ENCODE measurements at regions not wholly inside any gene's neighbourhood (a gene's known extent, or its start where the extent isn't known, plus 50 kb on each side); places are given as distances from the start of the nearest gene placed in this dataset.

DNA sequence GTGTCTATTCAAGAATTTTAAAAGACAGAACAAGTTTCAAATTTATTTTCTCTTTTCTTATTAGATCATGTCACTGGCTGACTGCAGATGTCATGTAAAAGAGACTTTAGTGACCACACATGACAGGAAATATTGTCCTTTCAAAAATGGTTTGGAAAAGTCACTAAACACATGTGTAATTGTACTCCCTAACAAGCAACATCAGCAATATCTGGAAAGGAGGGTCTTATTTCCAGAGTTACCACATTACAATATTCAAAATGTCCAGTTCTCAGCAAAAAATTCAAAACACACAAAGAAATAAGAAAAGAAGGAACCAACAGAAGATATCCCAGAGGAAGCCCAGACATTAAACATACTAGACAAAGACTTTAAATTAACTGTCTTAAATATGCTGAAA is 197.1 kb downstream of the EN1 start:
- Histone ChIP-seq H3K4me1 (no peaks in the 10 kb centered on the region), H3K27ac (no peak overlapping the region), H3K27me3 (no peaks in the 10 kb centered on the region), H3K36me3 (no peaks in the 10 kb centered on the region), H3K9me3 (no peaks in the 10 kb centered on the region), H3K4me3 (no peak overlapping the region)
- TF ChIP-seq, protein P1, sequence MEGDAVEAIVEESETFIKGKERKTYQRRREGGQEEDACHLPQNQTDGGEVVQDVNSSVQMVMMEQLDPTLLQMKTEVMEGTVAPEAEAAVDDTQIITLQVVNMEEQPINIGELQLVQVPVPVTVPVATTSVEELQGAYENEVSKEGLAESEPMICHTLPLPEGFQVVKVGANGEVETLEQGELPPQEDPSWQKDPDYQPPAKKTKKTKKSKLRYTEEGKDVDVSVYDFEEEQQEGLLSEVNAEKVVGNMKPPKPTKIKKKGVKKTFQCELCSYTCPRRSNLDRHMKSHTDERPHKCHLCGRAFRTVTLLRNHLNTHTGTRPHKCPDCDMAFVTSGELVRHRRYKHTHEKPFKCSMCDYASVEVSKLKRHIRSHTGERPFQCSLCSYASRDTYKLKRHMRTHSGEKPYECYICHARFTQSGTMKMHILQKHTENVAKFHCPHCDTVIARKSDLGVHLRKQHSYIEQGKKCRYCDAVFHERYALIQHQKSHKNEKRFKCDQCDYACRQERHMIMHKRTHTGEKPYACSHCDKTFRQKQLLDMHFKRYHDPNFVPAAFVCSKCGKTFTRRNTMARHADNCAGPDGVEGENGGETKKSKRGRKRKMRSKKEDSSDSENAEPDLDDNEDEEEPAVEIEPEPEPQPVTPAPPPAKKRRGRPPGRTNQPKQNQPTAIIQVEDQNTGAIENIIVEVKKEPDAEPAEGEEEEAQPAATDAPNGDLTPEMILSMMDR (IDR thresholded peaks at IDR 0.05), result no peak
- no peak for TF ChIP-seq POLR2A (IDR thresholded peaks at IDR 0.05)
- no peak for DNase-seq
- intact Hi-C loops (cut with DNase I), result no loop called here

DNA sequence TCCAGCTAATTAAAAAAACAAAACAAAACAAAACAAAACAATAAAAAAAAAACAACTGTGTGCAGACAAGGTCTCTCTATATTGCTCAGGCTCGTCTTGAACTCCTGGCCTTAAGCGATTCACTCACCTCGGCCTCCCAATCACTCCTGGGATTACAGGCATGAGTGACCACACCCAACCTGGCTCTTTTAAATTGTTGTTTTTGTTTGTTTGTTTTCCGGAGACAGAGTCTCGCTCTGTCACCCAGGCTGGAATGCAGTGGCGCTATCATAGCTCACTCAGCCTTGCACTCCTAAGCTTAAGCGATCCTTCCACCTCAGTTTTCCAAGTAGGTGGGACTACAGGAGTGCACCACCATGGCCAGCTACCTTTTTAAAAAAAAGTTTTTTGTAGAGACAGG is 201.6 kb downstream of the EN1 start:
- Histone ChIP-seq H3K27me3 (no peaks in the 10 kb centered on the region), H3K27ac (no peak overlapping the region), H3K36me3 (no peaks in the 10 kb centered on the region), H3K4me3 (no peak overlapping the region), H3K4me1 (no peaks in the 10 kb centered on the region), H3K9me3 (no peaks in the 10 kb centered on the region)
- no peak for DNase-seq
- intact Hi-C loops (cut with DNase I), result no loop called here
- TF ChIP-seq POLR2A (IDR thresholded peaks at IDR 0.05), result no peak
- TF ChIP-seq, protein P1 (IDR thresholded peaks at IDR 0.05), result no peak
- 64 to 69% methylated on average over 7 of the region's 7 CpGs for WGBS, 2 donors

DNA sequence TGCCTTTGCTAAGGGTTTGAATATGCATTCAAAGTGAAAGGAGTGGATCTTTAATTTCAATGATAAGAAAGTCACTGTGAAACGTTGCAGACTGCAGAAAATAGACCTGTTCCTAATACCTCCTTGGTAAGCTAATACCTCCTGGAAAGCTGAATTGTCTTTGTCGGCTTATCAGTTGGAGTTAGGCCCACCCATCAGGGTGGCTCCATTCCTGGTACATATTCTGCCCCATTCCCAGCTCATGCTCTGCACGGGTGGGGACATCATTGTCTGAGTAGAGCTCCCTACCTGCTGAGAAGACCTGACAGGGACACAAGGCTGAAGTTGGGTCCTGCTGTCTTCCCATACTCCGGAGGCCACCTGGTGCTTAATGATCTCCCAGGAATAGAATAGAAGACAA is 203.3 kb downstream of the EN1 start:
- intact Hi-C loops (cut with DNase I), result no loop called here
- no peak for DNase-seq

DNA sequence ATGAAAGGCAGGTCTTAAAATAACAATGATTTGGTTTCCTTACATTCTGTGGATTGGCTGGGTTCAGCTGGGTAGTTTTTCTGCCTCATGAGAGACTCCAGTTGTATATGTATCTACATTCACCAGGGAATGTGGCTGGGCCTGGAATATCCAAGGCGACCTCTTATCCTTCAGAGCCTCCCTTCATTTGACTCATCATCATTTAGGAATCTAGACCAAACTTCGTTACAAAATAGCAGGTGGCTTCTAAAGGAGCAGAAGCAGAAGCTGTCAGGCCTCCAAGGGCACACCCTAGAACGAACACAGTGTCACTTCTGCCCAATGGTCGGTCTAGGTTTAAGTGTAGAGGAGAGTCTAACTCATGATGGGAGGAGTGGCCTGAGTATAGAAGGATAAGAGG is 204.2 kb downstream of the EN1 start:
- 42 to 54% methylated on average over 4 of the region's 4 CpGs for WGBS, 2 donors
- intact Hi-C loops (cut with DNase I), result no loop called here
- no peak for DNase-seq
- Histone ChIP-seq H3K9me3 (no peaks in the 10 kb centered on the region), H3K36me3 (no peaks in the 10 kb centered on the region), H3K27ac (no peak overlapping the region), H3K4me3 (no peak overlapping the region), H3K27me3 (no peaks in the 10 kb centered on the region), H3K4me1 (no peaks in the 10 kb centered on the region)
- TF ChIP-seq POLR2A (IDR thresholded peaks at IDR 0.05), result no peak
- TF ChIP-seq, protein P1 (IDR thresholded peaks at IDR 0.05), result no peak

More for the DNA sequence above, 203.3 kb downstream of the EN1 start:
- H3K4me1 ChIP-seq, result no peaks in the 10 kb centered on the region
- WGBS, 2 donors, result 17 to 28% methylated on average over 4 of the region's 4 CpGs
- H3K36me3 ChIP-seq, result no peaks in the 10 kb centered on the region
- H3K27ac ChIP-seq, result no peak overlapping the region
- no peaks in the 10 kb centered on the region for H3K27me3 ChIP-seq
- no peaks in the 10 kb centered on the region for H3K9me3 ChIP-seq
- H3K4me3 ChIP-seq, result no peak overlapping the region
- TF ChIP-seq, protein P1 (IDR thresholded peaks at IDR 0.05), result no peak
- TF ChIP-seq POLR2A (IDR thresholded peaks at IDR 0.05), result no peak

DNA sequence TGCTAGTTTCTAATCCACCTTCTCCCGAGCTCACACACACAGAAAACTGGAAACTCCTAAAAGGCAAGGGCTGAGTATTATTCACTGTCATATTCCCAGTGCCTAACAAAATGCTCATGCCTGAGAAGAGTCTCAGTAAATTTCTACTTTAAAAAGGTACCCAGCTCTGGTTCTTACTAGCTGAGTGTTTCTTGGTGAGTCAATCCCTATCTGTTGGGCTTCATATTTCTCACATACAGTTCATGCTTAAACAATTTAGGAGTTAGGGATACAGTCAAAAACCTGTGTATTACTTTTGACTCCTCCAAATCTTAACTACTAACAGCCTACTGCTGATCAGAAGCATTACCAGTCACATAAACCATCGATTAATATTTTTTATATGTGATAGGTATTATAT is 204.9 kb downstream of the EN1 start:
- intact Hi-C loops (cut with DNase I), result no loop called here
- WGBS, 2 donors, result 43 to 71% methylated on average over 2 of the region's 2 CpGs
- H3K4me3 ChIP-seq, result no peak overlapping the region
- TF ChIP-seq, protein P1 (IDR thresholded peaks at IDR 0.05), result no peak
- no peak for TF ChIP-seq POLR2A (IDR thresholded peaks at IDR 0.05)
- H3K9me3 ChIP-seq, result no peaks in the 10 kb centered on the region
- H3K27me3 ChIP-seq, result no peaks in the 10 kb centered on the region
- no peak overlapping the region for H3K27ac ChIP-seq
- no peaks in the 10 kb centered on the region for H3K36me3 ChIP-seq
- no peak for DNase-seq
- H3K4me1 ChIP-seq, result no peaks in the 10 kb centered on the region

Data from esophagus squamous epithelium (tissue), 5 donors.